HPDE6-E6E7 (cell line): ENCODE measurements at regions not wholly inside any gene's neighbourhood (a gene's known extent, or its start where the extent isn't known, plus 50 kb on each side); places are given as distances from the start of the nearest gene placed in this dataset.
"Not testable (repeated sequence)": the region's sequence is repeated elsewhere in the genome, so short reads cannot be mapped to it uniquely, and the experiment has no call there.

Experiments used
- DNase-seq: peaks from one replicate; pipeline ENCODE4 v3.0.0; 2011; ENCODE audit warnings: missing footprints; ENCODE audit errors: extremely low spot score

GRCh38 chr4:97359826-97360225 is 783.5 kb downstream of the STPG2 start:
- DNase-seq: no peak

GRCh38 chr4:97360733-97361132 is 782.5 kb downstream of the STPG2 start:
- DNase-seq: no peak

GRCh38 chr4:97367878-97368277 is 775.4 kb downstream of the STPG2 start:
- DNase-seq: peak; percentile 13

- DNase-seq: no peak
These were observed 772.7 kb downstream of the STPG2 start for GRCh38 chr4:97370568-97370967.

GRCh38 chr4:97374526-97374925 is 768.8 kb downstream of the STPG2 start:
- no peak for DNase-seq

GRCh38 chr4:97386969-97387368 is 756.3 kb downstream of the STPG2 start:
- no peak for DNase-seq

- peak; percentile 23 for DNase-seq
These were observed 748.6 kb downstream of the STPG2 start for GRCh38 chr4:97394653-97395052.

- no peak for DNase-seq
These were observed 747.2 kb downstream of the STPG2 start for GRCh38 chr4:97396097-97396496.

GRCh38 chr4:97396605-97397004 is 746.7 kb downstream of the STPG2 start:
- DNase-seq: no peak

- DNase-seq: no peak
These were observed 738.3 kb downstream of the STPG2 start for GRCh38 chr4:97404876-97405523.

- DNase-seq: no peak
These were observed 731.9 kb downstream of the STPG2 start for GRCh38 chr4:97411356-97411755.

GRCh38 chr4:97412331-97412730 is 730.9 kb downstream of the STPG2 start:
- no peak for DNase-seq

GRCh38 chr4:97414161-97414560 is 729.1 kb downstream of the STPG2 start:
- DNase-seq: no peak

- no peak for DNase-seq
These were observed 710.7 kb downstream of the STPG2 start for GRCh38 chr4:97432551-97432950.

- not testable (repeated sequence) for DNase-seq
These were observed 705.1 kb downstream of the STPG2 start for GRCh38 chr4:97437998-97438705.

GRCh38 chr4:97453186-97453585 is 690.1 kb downstream of the STPG2 start:
- no peak for DNase-seq

GRCh38 chr4:97457253-97457652 is 686.0 kb downstream of the STPG2 start:
- DNase-seq: no peak

- no peak for DNase-seq
These were observed 675.0 kb downstream of the STPG2 start for GRCh38 chr4:97468272-97468671.

- no peak for DNase-seq
These were observed 667.7 kb downstream of the STPG2 start for GRCh38 chr4:97475621-97476020.

- DNase-seq: no peak
These were observed 665.3 kb downstream of the STPG2 start for GRCh38 chr4:97477974-97478373.

GRCh38 chr4:97479388-97479787 is 663.9 kb downstream of the STPG2 start:
- DNase-seq: no peak

GRCh38 chr4:97491856-97492255 is 651.4 kb downstream of the STPG2 start:
- no peak for DNase-seq

- DNase-seq: no peak
These were observed 649.3 kb downstream of the STPG2 start for GRCh38 chr4:97493815-97494518.
